IPS DF 19.7 (cell line): ENCODE measurements at regions not wholly inside any gene's neighbourhood (a gene's known extent, or its start where the extent isn't known, plus 50 kb on each side); places are given as distances from the start of the nearest gene placed in this dataset.
A peak's percentile ranks its signal among the peaks of the same experiment; 100 is the strongest.

Experiments used
- DNase-seq: peaks from one replicate; pipeline ENCODE4 v3.0.0-alpha.2; 2013; ENCODE audit warnings: low read depth, low spot score

DNA sequence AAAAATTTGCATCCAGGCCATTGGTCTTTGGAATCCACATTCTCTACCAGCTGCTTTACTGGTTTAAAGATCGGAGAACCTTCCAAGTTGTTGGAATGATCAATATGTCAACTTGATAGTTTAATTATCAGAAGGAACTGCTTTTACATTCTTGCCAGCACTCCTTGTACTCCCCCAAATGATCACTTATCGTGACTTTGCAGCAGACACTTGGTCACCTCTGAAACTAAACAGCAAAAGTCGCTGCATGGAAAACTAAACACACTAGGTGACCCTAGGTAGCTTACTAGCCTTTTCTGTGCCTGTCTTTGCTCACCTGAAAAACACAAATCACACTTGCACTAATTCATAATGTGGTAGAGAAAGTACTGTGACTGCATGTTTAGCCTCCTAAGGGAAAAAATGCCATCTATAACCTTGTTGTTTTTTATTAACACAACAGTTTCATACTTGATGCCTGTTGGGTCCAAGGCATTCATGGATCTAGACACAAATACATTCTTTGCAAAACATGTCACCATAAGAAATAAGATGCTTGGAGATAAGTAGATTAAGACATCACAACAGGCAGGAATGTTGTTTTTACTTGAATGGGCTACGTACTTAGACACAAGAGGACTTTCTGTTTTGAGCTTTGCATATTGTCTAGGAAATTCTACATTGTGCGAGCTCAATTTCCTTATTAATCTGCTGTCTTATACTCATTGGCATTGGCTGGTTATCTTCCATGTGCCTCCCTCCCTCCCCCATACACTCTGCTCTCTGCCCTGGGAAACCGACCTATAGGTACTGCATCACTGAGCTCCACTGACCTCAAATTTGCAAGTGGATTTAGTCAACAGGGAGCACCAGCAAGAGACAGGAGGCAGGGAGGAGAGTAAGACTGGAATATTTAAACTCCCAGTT lies 219.1 kb upstream of the STK17B start:
- no peak for DNase-seq

DNA sequence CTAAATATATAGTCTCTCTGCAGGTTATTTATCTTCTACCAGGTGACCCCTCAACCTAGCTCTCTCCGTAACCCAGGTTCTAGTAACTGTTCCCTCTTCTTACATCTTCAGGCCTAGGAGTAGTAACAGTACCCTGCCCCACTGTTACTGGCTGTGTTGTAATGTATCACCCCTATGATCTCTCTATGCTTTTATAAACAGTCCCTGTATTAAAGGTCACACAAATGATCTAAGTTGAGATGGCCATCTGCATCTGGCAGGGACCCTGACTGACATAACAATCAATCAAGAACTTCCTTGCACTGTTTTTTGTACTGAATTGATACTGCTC lies 219.7 kb upstream of the STK17B start:
- DNase-seq, result no peak

DNA sequence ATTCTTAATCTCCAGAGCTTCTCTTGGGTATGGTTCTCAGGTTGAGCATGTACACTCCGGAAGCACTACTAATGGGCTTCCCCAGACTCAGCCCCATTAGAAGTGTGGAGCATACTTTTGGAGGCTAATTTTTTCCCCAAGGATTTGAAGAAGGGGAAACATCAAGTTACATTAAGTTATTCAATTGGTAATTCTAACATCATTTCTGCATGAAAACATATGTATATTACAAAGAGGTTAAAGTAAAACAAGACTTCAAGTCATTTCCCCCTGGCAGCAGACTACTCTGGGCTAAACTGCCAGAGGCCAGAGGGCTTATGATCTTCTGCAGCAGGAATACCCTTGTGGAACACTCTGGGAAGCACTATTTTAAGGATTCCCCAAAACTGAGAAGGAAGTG lies 227.7 kb upstream of the STK17B start:
- no peak for DNase-seq

DNA sequence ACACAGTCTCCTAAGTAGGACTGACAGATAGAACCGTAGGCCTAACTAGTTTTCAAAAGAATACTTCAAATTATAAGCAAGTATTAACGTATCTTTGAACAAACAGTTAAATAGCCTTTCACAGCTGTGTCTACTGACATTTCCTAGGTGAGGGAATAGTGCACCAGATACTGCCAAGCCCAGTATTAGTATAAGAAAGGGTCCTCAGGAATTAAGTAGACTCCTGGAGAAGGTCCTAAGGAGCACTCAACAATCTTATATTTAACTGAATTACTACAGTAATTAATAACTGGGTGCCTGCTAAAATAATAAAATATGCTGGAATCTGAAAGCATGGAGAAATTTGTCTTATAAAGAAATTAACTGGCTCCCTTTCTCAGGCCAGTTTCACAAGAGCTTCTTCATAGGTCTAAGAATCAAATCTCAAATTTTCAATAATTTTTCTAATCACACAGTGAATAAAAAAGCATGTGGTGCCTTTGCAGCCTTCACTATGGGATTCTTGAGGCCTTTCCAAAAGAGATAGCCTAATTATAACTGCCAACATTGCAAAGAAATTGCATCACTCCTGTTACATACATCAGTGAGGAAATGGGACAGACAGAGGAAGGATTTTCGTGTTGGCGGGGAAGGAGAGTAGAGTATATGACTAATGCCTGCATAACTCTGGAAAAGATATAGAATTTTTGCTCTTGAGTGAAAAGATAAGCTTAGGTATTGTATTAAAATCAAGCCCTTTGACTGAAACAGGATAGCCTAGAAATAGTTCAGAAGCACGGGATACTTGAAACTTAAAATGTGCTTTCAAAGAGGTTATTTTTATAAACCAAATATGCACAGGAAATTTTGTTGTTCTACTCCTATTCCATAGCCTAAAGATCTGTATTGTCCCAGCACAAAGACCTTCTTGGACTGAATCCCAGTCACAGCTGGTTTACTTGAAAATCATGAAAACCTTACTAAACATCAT lies 228.6 kb upstream of the STK17B start:
- no peak for DNase-seq

DNA sequence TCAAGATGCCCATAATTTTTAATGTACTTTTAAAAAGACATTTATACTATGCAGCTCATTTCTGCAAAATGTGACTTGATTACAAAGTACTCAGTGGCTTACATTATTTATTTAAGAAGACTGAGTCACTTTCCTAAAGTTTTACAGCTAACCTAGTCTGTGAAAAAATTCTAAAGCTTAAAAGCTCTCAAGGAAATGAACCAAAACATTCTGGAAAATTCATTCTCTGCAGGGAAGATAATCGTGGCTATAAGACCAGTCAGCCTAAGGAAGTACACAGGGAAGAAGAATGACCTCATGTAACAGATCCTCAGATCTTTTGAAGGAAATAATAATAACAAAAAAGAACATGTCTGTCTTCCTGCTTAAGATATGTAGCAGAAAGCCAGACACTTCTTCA lies 232.1 kb upstream of the STK17B start:
- no peak for DNase-seq

DNA sequence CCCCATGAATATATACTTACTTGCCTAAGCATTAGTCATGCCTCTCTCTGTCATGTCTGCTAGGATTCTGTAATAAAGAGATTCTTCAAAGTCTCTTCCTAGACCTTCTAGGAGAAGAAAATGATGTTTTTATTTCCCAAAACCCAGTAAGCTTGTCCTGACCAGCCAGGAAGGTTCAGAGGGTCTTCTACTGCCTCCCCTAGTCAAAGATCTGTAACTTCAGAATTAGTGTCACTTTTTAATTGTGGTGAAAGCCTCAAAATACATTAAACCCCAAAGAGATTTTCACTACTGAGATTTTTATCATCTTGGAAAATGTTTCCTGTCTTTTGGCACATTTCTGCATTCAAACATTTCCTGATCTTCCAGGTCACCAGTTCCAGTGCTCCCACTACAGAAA lies 232.9 kb upstream of the STK17B start:
- DNase-seq, result no peak

DNA sequence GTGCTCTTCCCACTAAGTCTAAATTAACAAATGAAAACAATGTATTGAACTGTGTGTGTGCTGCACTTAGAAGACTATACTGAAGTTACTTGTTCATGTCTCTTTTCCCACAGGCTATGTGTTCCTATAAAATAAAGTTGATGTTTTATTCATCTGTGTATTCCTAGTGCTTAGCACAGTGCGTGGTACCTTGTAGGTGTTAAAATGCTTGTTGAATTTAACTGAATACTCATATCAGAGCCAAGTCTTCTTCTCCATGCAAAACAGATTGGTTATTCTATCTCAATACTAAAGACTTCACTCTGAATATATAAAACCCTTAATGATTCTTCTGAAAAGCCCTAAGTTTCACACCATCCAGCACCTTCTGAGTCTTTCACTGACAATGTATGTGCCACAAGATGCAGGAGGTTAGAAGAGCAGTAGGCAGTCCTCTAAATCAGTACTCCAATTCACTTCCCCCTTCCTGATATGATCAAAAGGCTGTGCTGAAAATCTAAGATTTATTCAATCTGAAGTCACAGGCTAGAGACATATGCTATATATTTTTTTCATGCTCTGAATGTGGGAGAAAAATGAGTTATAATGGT lies 231.7 kb upstream of the CCDC150 start:
- DNase-seq, result no peak

DNA sequence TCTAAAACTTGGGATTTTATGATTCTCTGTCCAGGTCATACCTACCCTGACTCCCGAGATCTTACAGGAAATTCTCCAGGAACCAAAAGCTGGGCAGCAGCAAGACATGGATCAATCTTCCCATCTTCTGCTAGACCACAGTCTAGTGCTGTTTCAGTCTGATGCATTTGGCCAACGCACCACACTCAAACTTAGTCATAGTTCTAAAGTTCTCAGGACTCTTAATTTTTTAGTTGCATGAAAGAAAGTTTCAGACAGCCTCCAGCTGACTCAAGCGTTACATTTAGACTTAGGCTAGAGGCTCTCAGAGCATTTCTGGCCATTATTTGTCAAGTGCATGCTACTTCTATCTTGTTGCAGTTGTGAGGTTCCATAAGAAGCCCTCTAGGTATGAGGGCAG lies 230.1 kb upstream of the CCDC150 start:
- DNase-seq, result no peak

DNA sequence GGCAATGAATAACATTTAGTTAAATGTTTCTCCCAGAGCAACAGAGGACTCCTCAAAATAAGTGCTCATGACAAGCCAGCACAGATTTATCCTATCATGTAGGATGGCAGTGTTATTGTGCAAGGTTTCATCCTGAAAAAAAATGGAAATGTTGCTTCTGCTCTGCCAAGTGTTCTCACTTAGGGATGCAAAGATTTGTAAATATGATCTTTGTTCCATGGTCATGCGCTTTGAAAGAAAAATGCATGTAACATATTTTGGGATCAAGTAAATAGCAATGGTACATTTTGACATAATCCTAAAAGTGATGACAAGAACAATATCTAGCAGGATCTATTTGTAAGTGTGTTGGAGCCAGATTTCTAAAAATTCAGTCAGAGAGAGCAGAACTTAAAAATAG lies 229.5 kb upstream of the CCDC150 start:
- no peak for DNase-seq

DNA sequence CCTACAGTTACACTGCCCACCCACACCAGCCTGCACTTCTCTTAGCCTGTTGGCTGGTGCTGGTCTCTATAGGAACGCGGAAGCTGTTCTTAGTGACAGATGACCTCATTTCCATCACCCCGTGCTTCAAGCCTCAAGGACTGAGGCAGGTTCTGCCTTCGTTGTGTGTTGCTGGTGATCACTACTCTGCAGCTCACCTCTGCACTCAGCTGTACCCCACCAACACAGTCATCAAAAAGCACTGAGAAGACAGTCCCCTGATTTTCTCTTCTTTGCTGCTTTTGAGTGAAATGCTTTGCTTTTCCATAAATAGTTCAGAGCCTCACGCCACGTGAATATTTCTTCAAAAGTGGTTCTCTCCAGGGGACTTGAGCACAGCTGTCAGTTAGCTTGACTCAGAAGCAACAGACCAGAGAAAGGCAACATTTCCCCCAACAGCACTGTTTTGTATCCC lies 225.7 kb upstream of the CCDC150 start:
- no peak for DNase-seq

DNA sequence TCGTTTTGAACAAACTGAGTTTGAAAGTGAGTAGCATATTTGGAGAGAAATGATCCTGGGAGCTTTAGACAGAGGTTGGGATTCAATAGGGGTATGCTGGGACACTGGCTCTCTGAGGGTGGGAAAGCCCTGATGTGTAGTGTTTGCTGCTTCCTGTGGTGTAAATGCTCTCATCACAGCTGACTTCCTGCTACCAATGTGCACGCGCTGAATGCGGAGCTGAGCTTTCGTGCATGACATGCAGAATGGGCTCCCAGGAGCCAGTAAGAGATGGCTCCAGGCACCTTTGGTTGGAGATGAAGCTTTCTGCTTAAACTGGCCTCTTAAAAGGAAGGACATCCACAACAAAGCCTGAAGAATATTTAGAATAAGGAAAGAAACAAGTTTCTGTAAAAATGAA lies 224.1 kb upstream of the CCDC150 start:
- no peak for DNase-seq

DNA sequence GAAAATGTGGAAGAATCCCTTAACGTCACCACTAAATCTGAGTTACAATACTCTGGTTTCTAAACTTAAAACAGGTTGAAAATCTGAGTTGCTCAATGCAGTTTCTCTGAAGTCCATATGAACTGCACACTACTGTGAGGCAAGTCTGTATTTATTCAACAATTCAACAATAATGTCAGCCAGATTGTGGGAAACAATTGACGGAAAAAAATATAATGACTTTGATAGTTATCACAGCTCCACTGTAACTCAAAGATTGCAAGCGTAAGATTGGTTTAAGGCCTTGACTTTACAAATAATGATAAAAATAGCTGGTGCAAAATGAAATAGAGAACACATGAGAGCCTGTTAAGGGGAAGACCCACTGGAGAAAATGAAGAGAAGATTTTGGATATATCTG lies 219.4 kb upstream of the CCDC150 start:
- no peak for DNase-seq

DNA sequence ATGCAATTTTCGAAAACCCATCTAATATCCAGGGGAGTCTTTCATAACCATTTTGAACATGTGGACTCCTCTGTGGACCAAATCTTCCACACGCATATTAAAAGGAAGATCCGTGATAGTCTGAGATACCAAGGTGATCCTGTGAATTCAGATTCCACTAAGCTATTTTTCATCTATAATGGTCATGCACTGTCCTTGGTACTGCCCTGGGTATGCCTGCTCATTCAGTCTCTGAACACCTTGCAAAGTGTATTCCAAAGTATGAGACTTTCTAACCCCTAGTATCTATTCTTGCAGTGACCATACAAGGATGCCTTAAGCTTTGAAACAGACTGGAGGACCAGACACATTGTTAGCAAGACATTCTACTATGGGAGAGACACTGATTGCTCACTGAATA lies 217.6 kb upstream of the CCDC150 start:
- no peak for DNase-seq

DNA sequence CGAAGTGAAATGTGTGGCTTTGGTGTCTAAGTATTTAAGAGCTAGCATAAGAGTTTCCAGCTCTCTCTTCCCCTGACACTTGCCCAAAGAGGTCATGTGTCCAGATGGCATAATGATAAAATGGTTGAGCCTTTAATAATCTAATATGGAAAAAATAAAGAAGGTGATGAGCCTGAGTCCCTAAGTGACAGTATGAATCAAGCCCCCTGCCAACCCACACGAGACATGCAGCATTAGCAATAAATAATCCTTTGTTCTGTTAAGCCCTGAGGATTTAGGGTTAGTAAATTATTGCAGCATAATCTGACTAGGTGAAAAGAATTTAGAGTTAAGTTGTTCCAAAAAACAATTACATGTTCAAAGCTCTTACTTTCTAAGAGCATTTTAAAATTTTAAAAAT lies 217.2 kb upstream of the CCDC150 start:
- DNase-seq, result no peak

DNA sequence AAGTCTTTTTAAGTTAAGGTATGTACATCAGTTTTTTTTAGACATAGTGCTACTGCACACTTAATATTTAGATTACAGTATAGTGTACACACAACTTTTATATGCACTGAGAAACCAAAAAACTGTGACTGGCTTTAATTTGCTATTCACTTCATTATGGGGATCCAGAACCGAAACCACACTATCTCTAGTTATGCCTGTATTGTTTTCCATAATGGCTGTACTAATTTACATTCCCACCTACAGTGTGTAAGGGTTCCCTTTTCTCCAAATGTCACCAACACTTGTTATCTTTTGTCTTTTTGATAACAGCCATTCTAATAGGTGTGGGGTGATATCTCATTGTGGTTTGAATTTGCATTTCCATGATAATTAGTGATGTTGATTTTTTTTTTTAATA lies 213.4 kb upstream of the CCDC150 start:
- DNase-seq, result no peak

DNA sequence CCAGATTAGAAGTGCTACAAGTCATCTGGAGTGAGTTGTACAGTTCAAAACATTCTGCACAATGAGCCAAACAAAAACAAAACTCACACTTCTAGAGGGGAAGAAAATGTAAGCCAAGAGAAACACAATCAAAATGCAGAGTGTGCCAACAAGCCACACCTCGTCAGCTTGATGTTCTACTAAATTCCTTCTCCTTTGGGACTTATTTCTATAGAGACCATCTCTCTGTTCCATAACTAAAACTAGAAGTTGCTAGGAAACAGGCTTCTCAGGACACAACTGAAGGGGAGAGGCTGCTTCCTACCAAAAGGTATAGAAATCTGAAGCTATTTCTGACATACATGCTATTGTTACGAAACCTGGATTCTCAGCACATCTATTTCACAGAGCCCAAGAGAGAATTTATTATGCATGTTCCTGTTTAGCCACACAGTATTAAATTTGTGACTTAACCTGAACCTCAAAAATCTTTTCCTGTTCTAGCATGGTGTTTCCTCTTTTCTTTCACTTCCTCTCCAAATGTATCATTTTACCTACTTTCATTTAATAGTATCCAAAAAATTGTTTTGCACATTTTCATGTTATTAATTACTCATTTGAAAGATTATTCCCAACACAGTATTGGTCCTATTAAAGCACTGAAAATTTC lies 211.4 kb upstream of the CCDC150 start:
- no peak for DNase-seq

DNA sequence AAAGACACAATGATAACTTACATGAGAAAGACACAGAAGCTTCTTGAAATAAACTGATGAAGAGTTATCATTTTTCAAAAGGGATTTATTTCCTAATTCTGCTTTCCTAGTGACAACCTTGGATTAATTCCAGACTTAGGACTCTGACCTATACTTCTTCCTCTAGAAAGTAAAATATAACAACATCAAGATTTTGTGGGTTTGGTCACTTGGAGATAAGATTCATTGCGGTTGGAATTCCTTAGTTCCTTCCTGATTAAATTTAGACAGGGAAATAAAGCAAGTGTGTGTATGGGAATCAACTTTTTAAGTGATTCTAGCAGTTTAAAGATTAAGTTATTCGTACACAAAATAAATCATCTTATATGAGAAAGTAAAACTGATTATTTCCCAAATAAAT lies 208.4 kb upstream of the CCDC150 start:
- DNase-seq, result no peak

DNA sequence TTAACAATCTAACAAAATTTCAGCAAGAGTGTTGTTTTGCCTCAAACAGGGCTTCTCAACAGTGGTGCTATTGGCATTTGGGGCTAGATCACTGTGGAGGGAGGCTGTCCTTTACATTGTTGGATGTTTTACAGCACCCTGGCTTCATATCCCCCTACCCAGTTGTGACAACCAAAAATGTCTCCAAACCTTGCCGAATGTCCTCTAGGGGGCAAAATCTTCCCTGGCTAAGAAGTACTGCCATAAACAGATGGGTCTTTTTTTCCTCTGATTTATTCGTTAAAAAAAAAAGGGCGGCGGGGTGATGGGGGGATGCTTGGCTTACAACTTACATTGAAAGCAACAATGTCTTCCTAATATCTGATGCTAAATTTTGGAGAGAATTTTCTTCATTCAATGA lies 207.6 kb upstream of the CCDC150 start:
- DNase-seq, result peak; percentile 45

DNA sequence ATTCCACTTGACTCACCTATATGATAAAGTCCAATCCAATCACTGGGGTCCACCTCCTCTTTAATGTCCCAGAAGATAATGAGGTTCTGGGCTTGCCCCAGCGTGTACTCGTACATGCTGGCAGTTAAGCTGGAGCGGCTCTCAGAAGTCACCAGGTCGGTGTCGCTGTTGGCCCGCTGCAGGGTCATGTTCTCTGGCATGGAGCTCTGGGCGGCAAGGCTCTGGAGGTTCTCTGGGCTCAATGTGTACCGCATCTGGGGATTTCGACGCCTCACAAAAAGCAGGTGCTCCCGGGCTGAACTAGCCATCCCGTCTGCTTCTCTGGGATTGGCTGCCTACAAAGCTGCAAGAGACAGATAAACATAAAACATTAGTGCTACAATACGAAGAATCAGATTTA lies 206.4 kb upstream of the CCDC150 start:
- DNase-seq, result no peak

DNA sequence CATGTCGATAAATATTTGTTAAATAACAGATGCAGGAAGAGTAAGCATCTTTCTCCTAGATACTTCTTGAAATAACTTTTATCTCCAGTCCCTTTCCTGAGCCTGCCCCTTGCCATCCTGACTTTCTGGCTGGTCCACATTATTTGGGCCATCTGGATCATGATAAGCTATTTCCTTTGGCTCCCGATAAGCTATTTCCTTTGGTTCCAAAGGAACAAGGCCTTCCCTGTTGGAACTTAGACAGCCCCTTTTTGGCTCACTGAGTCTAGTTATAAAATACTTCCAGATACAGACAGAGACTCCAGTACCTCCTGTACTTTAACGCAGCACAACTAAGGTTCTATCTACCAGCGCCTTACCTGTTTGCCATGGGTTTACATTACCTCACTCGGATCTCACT lies 205.3 kb upstream of the CCDC150 start:
- no peak for DNase-seq

DNA sequence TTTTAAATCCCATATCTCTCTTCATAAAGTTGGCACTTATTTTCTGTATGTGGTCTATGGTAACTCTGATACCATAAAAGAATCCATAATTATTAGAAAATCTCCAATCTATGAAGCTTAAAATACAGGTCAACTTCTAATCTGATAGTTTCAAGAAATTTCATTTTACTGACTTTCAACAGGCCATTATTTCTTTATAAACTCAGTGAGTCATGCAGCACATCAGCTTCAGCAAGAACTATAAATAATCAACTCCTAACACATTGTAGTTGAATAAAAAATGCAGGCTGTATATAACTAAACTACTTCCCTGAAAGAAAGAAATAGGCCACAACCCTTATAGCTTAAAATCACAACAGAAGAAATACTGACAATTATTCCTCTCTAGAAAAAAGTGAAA lies 204.3 kb upstream of the CCDC150 start:
- DNase-seq, result no peak

DNA sequence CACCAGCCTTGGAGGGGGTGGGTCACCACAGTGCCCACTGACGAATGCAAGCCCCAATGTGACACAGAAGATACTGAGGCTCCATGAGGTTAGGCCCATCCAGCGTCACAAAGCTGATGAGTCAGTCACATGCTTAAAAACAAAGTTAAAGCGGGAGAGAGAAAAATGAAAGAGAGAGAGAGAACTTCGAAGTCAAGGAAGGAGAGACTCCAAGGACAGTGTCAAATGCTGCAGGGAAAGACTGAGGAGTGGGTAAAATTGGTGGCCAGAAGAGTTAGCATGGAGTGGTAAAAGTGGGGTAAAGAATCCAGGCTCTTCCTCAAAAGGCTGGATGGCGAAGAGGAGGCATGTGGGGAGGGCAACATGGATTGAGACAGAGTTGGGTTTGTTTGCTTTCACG lies 201.9 kb upstream of the CCDC150 start:
- DNase-seq, result no peak
